ENCODE measurements at regions not wholly inside any gene's neighbourhood (a gene's known extent, or its start where the extent isn't known, plus 50 kb on each side); places are given as distances from the start of the nearest gene placed in this dataset.

DNA sequence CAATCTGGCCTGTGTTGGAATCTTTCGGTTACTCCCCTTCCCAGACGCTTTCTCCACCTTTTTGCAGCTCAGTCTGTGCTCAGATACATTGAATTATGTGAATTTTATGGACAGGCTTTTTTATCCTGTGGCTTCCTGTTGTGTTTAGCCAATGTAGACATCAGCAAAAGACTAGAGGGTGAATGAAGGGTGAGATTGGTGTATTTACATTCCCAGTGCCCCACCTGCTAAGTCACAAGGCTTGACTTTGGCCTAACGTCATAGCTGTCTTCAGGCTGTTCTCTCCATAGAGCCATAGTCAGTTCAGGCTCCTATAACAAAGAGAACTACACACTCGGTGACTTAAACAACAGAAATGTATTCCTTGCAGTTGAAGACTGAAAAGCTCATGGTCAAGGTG lies 97.5 kb upstream of the FSHB start:
- TF ChIP-seq EP300 (IDR thresholded peaks at IDR 0.05) (no peak), POLR2A (IDR thresholded peaks at IDR 0.05) (no peak)
- TF ChIP-seq, protein P1, sequence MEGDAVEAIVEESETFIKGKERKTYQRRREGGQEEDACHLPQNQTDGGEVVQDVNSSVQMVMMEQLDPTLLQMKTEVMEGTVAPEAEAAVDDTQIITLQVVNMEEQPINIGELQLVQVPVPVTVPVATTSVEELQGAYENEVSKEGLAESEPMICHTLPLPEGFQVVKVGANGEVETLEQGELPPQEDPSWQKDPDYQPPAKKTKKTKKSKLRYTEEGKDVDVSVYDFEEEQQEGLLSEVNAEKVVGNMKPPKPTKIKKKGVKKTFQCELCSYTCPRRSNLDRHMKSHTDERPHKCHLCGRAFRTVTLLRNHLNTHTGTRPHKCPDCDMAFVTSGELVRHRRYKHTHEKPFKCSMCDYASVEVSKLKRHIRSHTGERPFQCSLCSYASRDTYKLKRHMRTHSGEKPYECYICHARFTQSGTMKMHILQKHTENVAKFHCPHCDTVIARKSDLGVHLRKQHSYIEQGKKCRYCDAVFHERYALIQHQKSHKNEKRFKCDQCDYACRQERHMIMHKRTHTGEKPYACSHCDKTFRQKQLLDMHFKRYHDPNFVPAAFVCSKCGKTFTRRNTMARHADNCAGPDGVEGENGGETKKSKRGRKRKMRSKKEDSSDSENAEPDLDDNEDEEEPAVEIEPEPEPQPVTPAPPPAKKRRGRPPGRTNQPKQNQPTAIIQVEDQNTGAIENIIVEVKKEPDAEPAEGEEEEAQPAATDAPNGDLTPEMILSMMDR (IDR thresholded peaks at IDR 0.05), result no peak
